ENCODE measurements at regions not wholly inside any gene's neighbourhood (a gene's known extent, or its start where the extent isn't known, plus 50 kb on each side); places are given as distances from the start of the nearest gene placed in this dataset.

GRCh38 chr6:134372603-134373281, 54.8 kb upstream of the SGK1 start:
- DNase-seq (ENCODE audit: low read depth, low spot score): no peak

- no peak for DNase-seq (ENCODE audit: low read depth, low spot score)
Measured at GRCh38 chr6:134368670-134369069, 50.8 kb upstream of the SGK1 start.
